GM19372 (cell line): ENCODE measurements at regions not wholly inside any gene's neighbourhood (a gene's known extent, or its start where the extent isn't known, plus 50 kb on each side); places are given as distances from the start of the nearest gene placed in this dataset.

ENCODE experiments used
- ATAC-seq: cut with Tn5 transposase; IDR thresholded peaks from one replicate; pipeline ENCODE4 v1.9.1; 2021; ENCODE audit warnings: mild to moderate bottlenecking, low read depth, moderate library complexity; ENCODE audit not compliant: unreplicated experiment

DNA sequence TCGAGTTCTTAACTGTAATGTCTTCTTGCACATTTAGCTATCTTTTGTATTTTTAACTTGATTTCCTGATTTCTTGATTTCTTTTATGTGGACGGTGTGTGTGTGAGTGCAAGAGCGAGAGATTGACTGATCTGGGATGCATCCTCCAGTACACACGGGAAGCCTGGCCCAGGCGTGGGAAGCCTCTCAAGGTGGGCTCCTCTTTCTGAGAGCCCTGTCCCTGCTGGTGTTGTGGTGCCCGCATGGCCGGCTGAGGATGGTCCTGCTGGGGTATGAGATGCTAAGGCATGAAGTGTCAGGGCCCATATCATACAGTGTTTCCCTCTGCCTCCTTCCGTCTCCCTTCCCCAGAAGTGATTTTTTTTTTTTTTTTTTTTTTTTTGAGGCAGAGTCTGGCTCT is 130.8 kb upstream of the TCERG1L start:
- no peak for ATAC-seq

DNA sequence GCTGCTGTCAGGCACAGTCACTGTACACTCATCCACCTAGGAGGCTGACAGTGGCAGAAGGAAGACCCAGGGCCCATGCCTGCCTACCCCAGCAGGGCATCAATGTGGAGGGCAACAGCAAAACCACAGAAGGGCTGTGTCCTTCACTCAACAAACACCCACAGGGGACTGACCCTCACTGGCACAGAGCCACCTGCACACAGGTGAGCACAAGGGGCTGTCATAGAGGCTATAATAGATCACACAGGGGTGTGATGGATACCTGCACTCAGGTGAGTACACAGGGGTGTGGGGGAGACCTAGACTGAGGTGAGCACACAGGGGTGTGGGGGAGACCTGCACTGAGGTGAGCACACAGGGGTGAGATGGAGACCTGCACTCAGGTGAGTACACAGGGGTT is 132.8 kb upstream of the TCERG1L start:
- no peak for ATAC-seq

DNA sequence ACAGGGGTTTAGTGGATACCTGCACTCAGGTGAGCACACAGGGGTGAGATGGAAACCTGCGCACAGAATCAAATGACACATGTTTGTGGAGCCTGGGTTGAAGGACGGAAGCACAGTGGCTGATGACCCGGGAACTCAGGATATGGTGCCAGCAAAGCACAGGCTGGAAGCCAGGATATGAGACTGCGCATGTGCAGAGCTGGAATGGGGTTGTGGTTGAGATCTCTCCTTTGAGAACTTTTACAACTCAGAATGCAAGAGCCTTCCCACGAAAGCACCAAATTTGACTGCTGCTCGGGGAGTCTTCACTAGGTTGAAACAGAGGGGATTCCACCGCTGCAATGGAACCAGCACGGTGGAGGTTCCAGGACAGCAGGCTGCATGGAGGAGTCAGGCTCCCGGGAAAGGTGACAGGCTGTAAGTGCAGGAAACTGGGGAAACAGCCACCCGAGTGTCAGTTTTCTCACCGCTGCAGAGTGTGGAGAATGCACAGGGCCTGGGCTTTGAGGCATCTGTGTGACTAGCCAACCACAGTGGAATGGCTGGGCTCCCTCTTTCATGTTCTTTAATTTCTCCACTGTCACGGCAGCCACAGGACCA is 133.4 kb upstream of the TCERG1L start:
- no peak for ATAC-seq

DNA sequence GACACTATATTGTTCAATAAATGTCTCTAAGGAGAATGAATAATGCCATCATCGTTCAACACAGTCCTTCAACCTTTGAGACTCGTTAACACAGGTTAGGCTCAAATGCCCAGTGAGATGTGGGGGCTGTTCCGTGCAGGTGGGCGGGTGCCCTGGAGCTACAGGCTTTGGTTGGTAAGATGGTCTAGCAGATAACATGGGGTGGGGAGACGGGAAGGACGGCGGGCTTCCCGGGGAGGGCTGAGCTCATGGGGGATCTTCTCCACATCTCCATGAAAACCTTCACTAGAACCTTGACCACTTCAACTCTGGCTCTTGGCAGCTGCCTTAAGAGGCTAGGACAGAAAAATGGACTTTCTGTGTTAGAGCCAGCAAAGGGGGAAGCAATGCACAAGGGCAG is 134.1 kb upstream of the TCERG1L start:
- no peak for ATAC-seq

DNA sequence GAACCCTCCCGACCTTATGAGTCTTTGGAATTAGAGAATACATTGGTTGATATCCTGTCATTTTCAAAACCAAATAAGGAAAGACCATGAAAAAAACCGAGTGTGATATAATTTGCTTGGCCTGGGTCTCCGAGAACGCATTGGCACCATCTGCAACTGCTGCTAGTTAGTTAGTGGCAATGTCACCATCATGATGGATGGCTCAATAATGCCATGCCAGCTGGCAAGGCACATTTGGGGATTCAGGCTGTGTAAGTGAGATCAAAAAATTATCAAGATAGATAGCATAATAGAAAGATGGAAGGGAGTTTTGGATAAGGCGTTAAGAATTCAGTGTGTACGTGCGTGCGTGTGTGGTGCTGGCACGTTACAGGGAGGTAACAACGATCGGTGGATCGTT is 134.7 kb upstream of the TCERG1L start:
- no peak for ATAC-seq

- ATAC-seq: no peak
Observed at GRCh38 chr10:131448171-131448570, 136.7 kb upstream of the TCERG1L start.

GRCh38 chr10:131448883-131449282 is 137.4 kb upstream of the TCERG1L start:
- ATAC-seq: no peak

GRCh38 chr10:131450216-131450765 is 138.8 kb upstream of the TCERG1L start:
- ATAC-seq: no peak

GRCh38 chr10:131451407-131452015 is 140.0 kb upstream of the TCERG1L start:
- ATAC-seq: no peak

- no peak for ATAC-seq
Observed at GRCh38 chr10:131452926-131453720, 141.6 kb upstream of the TCERG1L start.

DNA sequence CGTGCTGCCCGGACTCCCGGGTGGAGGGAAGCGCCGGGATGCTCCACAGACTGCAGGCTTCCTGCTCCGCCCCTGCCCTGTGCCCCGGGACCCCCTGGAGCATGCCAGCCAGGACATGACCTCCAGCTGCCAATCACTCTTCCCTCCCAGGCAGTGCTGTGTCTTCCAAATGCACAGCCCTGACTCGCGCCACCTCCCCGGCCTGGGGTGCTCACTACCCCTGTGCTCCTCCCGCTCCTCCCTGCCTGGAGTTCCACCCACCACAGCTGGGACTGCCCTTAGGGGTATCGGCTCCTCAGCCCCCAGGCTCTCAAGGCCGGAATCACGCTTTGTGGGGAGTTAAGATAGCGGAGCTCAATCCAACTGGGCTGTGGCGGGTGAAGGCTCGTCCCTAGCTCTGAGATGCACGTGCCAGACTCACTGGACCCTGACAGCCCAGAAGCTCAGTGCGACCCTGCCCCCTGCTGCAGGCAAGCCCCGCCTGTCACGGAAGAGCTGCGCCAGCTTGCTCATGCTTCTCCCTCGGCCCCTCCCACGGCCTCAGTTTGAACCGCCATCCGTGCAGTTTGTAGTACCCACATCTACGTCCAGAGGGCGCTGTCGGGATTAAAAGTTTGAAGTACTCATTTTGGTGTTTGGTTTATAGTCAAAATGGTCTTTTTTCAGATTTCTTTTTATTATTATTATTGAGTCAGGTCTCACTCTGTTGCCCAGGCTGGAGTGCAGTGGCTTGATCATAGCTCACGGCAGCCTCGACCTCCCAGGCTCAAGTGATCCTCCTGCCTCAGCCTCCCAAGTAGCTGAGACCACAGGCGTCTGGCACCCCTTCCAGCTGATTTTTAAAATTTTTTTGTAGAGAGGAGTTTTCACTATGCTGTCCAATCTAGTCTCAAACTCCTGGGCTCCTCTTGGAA is 142.5 kb upstream of the TCERG1L start:
- no peak for ATAC-seq

GRCh38 chr10:131456411-131456810 is 144.9 kb upstream of the TCERG1L start:
- no peak for ATAC-seq

GRCh38 chr10:131461093-131461492 is 149.6 kb upstream of the TCERG1L start:
- ATAC-seq: no peak

DNA sequence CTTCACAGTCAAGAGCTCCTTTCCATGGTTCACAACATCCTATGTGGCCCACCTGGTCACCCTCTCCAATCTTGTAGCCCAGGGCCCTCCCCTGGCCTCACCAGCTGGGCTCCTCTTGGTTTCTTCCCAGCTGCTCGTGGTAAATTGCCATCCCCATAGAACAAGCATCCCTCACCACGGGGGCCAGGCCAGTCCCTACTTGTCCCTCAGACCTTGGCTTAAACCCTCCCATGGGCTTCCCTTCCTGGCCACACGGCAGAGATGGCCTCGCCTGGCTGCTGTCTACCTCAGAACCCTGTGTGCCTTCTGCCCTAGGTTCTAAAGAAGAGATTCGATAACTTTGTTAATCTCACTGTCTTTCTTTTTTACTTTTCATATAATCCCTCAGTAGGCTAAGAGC is 153.3 kb upstream of the TCERG1L start:
- no peak for ATAC-seq

- no peak for ATAC-seq
Observed at GRCh38 chr10:131469551-131469950, 158.0 kb upstream of the TCERG1L start.

DNA sequence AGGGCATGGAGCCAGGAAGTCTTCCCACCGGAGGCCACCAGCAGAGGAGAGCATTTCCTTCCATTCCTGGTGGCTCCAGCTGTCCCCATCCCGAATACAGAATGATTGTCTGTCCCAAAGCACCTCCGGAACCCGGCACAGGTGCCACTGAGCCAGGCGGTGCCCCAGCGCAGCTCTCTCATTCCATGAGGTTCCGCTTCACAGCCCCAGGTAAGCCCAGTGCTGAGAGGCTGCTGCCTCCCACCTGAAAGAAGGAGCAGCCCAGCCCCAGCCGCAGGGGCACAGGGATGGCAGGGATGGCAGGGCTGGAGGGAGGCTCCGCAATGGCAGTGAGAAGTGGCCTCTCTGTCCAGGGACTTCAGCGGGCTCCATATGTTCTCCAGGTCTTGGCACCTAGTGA is 162.1 kb upstream of the TCERG1L start:
- no peak for ATAC-seq

- no peak for ATAC-seq
Observed at GRCh38 chr10:131474416-131474815, 162.9 kb upstream of the TCERG1L start.

DNA sequence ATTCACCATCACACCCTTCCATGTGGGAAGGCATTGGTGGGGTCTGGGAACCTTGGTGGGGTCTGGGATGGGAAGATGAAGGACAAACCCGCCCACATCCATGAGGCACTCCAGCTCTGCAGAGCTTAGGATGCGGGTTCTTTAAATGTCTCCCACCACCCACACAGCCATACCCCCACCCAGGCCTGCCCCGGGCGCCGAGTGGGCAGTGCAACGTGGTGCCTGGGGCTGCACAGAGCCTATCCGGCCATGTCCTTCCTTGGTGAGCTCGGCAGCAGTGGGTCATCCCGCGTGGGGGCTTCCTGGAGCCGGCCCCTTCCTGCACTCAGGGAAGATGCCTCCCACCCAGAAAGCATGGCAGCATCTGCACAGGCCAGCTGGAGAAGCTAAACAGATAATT is 163.5 kb upstream of the TCERG1L start:
- no peak for ATAC-seq

DNA sequence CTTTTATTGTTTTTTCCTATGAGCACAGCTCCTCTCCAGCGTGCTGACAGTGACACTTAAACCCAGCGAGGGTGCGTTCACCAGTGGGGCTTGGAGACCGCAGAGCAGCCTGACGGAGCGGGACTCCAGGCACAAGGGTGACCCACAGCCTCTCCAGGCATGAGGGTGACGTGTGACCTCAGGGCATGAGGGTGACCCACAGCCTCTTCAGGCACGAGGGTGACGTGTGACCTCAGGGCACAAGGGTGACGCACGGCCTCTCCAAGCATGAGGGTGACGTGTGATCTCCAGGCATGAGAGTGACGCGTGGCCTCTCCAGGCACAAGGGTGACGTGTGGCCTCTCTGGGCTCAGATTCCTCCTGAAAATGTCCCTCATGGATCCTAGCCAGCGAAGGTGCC is 164.3 kb upstream of the TCERG1L start:
- no peak for ATAC-seq

DNA sequence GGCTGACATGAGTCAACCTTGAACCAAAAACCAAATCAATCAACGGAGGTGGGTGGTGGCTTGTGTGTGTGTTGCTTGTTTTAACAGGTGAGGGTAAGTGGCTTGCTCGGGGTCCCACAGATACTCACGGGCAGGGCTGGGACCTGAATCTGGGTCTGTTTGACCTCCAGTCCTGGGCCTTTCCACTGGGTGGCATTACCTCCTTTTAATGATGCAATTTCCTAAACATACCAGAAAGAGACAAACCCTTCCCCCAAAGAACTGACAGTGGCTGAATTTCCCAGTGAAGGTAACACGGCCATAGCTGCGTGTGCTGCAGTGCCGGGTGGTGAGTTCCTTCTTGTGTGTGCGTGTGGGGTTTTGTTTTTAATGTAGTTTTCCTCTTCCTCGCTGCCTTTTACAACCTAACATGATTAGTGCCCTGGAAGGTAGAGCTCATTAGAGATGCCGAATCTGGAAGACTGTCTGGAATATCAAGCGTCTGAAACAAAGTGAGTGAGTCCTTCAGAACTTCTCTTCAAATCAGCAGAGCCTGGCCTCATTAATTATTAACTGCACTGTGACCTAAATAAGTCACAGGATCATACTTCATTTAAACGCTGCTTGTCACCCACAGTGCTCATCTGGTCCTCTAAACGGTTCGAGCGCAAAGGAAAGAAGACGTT is 166.1 kb upstream of the TCERG1L start:
- no peak for ATAC-seq
